ENCODE measurements at regions not wholly inside any gene's neighbourhood (a gene's known extent, or its start where the extent isn't known, plus 50 kb on each side); places are given as distances from the start of the nearest gene placed in this dataset.

- peaks cover 1 to 35% of the 10 kb centered on the region in 2 experiments; a peak in 4 of 5 replicates for H3K27me3 ChIP-seq (ENCODE audit: control insufficient read depth in 1 of 2, insufficient read depth in 2 of 2, low read length in 2 of 2)
- CTCF ChIA-PET (ENCODE audit: low intra/inter-chr PET ratio, low total read pairs), result no interaction called here
- H3K9ac ChIP-seq (ENCODE audit: insufficient read depth, low read depth, low read length), result no peak overlapping the region
- H3K4me2 ChIP-seq (ENCODE audit: low read depth, low read length), result no peak overlapping the region
- DNase-seq (ENCODE audit: low spot score) (no peak), FAIRE-seq (no peak), ATAC-seq (no peak)
- H3K27ac ChIP-seq (ENCODE audit: extremely low read length, insufficient read depth, low read length), result no peak overlapping the region
- no peaks in the 10 kb centered on the region for H3K36me3 ChIP-seq (replicated peaks in 1 of 2; ENCODE audit: control insufficient read depth in 1 of 2, insufficient read depth in 2 of 2, low read length in 2 of 2)
- no peaks in the 10 kb centered on the region for H3K4me1 ChIP-seq (ENCODE audit: insufficient read depth, low read length)
- H2AFZ ChIP-seq (ENCODE audit: low read length), result no peak overlapping the region
- intact Hi-C loops (cut with micrococcal nuclease; ENCODE audit: unreplicated experiment) (no loop called here), in situ Hi-C loops (cut with HindIII; ENCODE audit: extremely low pct_ligation_motif_present, low pct_unique_long_range_greater_than_20kb) (no loop called here)
- no TSS peak for BruUV-seq (replicated peaks)
- no peaks in the 10 kb centered on the region for H3K79me2 ChIP-seq (ENCODE audit: insufficient read depth, low read length)
- H3K9me3 ChIP-seq (ENCODE audit: low read length), result no peaks in the 10 kb centered on the region
- no peak for TF ChIP-seq ZBTB46 (CRISPR knock-in tag; IDR thresholded peaks at IDR 0.05; ENCODE audit: borderline replicate concordance)
- TF ChIP-seq ARHGAP35 (CRISPR knock-in tag; IDR thresholded peaks at IDR 0.05; ENCODE audit: borderline replicate concordance), result no peak
- no peak for TF ChIP-seq ZNF619 (CRISPR knock-in tag; IDR thresholded peaks at IDR 0.05)
- no peak for TF ChIP-seq ZNF572 (CRISPR knock-in tag; IDR thresholded peaks at IDR 0.05)
- TF ChIP-seq LCORL (IDR thresholded peaks at IDR 0.05), result no peak
- no peak for TF ChIP-seq LCORL (CRISPR knock-in tag; IDR thresholded peaks at IDR 0.05)
- TF ChIP-seq ATF5 (CRISPR knock-in tag; IDR thresholded peaks at IDR 0.05; ENCODE audit: low read depth), result no peak
- no peak for TF ChIP-seq KDM2A (CRISPR knock-in tag; IDR thresholded peaks at IDR 0.05; ENCODE audit: borderline replicate concordance, low read depth)
- TF ChIP-seq ZMYM2 (CRISPR knock-in tag; IDR thresholded peaks at IDR 0.05), result no peak
- TF ChIP-seq EHMT2 (IDR thresholded peaks at IDR 0.05; ENCODE audit: borderline replicate concordance, low read depth, low read length), result no peak
- TF ChIP-seq HIC2 (CRISPR knock-in tag; IDR thresholded peaks at IDR 0.05; ENCODE audit: low read depth), result no peak
- TF ChIP-seq ZNF678 (CRISPR knock-in tag; IDR thresholded peaks at IDR 0.05), result no peak
- TF ChIP-seq MIER3 (CRISPR knock-in tag; IDR thresholded peaks at IDR 0.05; ENCODE audit: borderline replicate concordance), result no peak
- no peaks in the 10 kb centered on the region for H4K20me1 ChIP-seq (ENCODE audit: insufficient read depth, low read length)
- H3K4me3 ChIP-seq (replicated peaks in 1 of 3; ENCODE audit: insufficient read depth in 1 of 3, low read depth in 2 of 3, low read length in 3 of 3), result no peak overlapping the region
- WGBS (ENCODE audit: low lambda C conversion rate), result 29% methylated on average over 4 of the region's 5 CpGs
- POLR2A ChIA-PET, result no interaction called here
These were observed 285.3 kb downstream of the FAM43A start for GRCh38 chr3:194971009-194971408.
